ENCODE measurements at regions not wholly inside any gene's neighbourhood (a gene's known extent, or its start where the extent isn't known, plus 50 kb on each side); places are given as distances from the start of the nearest gene placed in this dataset.

- intact Hi-C loops (cut with micrococcal nuclease), result no loop called here
- peaks cover 14% of the 10 kb centered on the region in 2 donors for H3K4me1 Mint-ChIP-seq
- WGBS (ENCODE audit: insufficient coverage), result no CpG with 5 or more reads among the region's 1 CpG
- Histone ChIP-seq H3K4me1 (ENCODE audit: control insufficient read depth, insufficient read depth, low read length) (no peaks in the 10 kb centered on the region), H3K27me3 (ENCODE audit: control insufficient read depth, insufficient read depth, low read length) (no peaks in the 10 kb centered on the region), H3K27ac (ENCODE audit: low read length) (no peak overlapping the region), H3K9me3 (ENCODE audit: control insufficient read depth, insufficient read depth, low read length) (no peaks in the 10 kb centered on the region), H3K36me3 (ENCODE audit: control insufficient read depth, insufficient read depth, low read length) (no peaks in the 10 kb centered on the region), H3K4me3 (ENCODE audit: low read length) (no peak overlapping the region)
- H3K4me3 Mint-ChIP-seq, result no peak overlapping the region
- H3K27ac Mint-ChIP-seq, result no peak overlapping the region
- TF ChIP-seq CTCF (IDR thresholded peaks at IDR 0.05), result no peak
- H3K27me3 Mint-ChIP-seq (ENCODE audit: low read depth in 2 of 2), result no peaks in the 10 kb centered on the region
- peaks cover 5% of the 10 kb centered on the region in 2 donors for H3K9me3 Mint-ChIP-seq
- no peaks in the 10 kb centered on the region for H3K36me3 Mint-ChIP-seq
- DNase-seq, result no peak
- ATAC-seq, result no peak
Observed at GRCh38 chr6:81979767-81980166, 227.3 kb upstream of the TENT5A start.

GRCh38 chr6:81979329-81979728 lies 226.8 kb upstream of the TENT5A start:
- Mint-ChIP-seq H3K4me1 (peaks cover 14% of the 10 kb centered on the region in 2 donors), H3K9me3 (peaks cover 5 to 6% of the 10 kb centered on the region in 2 donors), H3K4me3 (no peak overlapping the region), H3K27ac (no peak overlapping the region), H3K36me3 (no peaks in the 10 kb centered on the region), H3K27me3 (ENCODE audit: low read depth in 2 of 2) (no peaks in the 10 kb centered on the region)
- no peak overlapping the region for H3K4me3 ChIP-seq (ENCODE audit: low read length)
- H3K36me3 ChIP-seq (ENCODE audit: control insufficient read depth, insufficient read depth, low read length), result no peaks in the 10 kb centered on the region
- H3K27me3 ChIP-seq (ENCODE audit: control insufficient read depth, insufficient read depth, low read length), result no peaks in the 10 kb centered on the region
- H3K27ac ChIP-seq (ENCODE audit: low read length), result no peak overlapping the region
- intact Hi-C loops (cut with micrococcal nuclease), result no loop called here
- H3K9me3 ChIP-seq (ENCODE audit: control insufficient read depth, insufficient read depth, low read length), result no peaks in the 10 kb centered on the region
- no peaks in the 10 kb centered on the region for H3K4me1 ChIP-seq (ENCODE audit: control insufficient read depth, insufficient read depth, low read length)
- ATAC-seq (no peak), DNase-seq (no peak)
- TF ChIP-seq CTCF (IDR thresholded peaks at IDR 0.05), result no peak

GRCh38 chr6:81978230-81978629 lies 225.7 kb upstream of the TENT5A start:
- DNase-seq, result no peak
- Mint-ChIP-seq H3K4me1 (peaks cover 14% of the 10 kb centered on the region in 2 donors), H3K27ac (no peak overlapping the region), H3K9me3 (peaks cover 5 to 7% of the 10 kb centered on the region in 2 donors), H3K27me3 (ENCODE audit: low read depth in 2 of 2) (no peaks in the 10 kb centered on the region), H3K36me3 (no peaks in the 10 kb centered on the region), H3K4me3 (no peak overlapping the region)
- no peak overlapping the region for H3K4me3 ChIP-seq (ENCODE audit: low read length)
- no peak overlapping the region for H3K27ac ChIP-seq (ENCODE audit: low read length)
- TF ChIP-seq CTCF (IDR thresholded peaks at IDR 0.05), result no peak
- no peaks in the 10 kb centered on the region for H3K9me3 ChIP-seq (ENCODE audit: control insufficient read depth, insufficient read depth, low read length)
- ATAC-seq, result no peak
- no peaks in the 10 kb centered on the region for H3K27me3 ChIP-seq (ENCODE audit: control insufficient read depth, insufficient read depth, low read length)
- 77% methylated on average over 3 of the region's 3 CpGs for WGBS (ENCODE audit: insufficient coverage)
- intact Hi-C loops (cut with micrococcal nuclease), result no loop called here
- no peaks in the 10 kb centered on the region for H3K4me1 ChIP-seq (ENCODE audit: control insufficient read depth, insufficient read depth, low read length)
- no peaks in the 10 kb centered on the region for H3K36me3 ChIP-seq (ENCODE audit: control insufficient read depth, insufficient read depth, low read length)

GRCh38 chr6:81977486-81977885 lies 225.0 kb upstream of the TENT5A start:
- TF ChIP-seq CTCF (IDR thresholded peaks at IDR 0.05), result no peak
- intact Hi-C loops (cut with micrococcal nuclease), result no loop called here
- no peaks in the 10 kb centered on the region for H3K36me3 Mint-ChIP-seq
- no peaks in the 10 kb centered on the region for H3K36me3 ChIP-seq (ENCODE audit: control insufficient read depth, insufficient read depth, low read length)
- H3K9me3 ChIP-seq (ENCODE audit: control insufficient read depth, insufficient read depth, low read length), result no peaks in the 10 kb centered on the region
- no peak overlapping the region for H3K4me3 Mint-ChIP-seq
- DNase-seq, result no peak
- H3K27ac Mint-ChIP-seq, result no peak overlapping the region
- no peak overlapping the region for H3K27ac ChIP-seq (ENCODE audit: low read length)
- no peak for ATAC-seq
- no peaks in the 10 kb centered on the region for H3K27me3 Mint-ChIP-seq (ENCODE audit: low read depth in 2 of 2)
- peaks cover 9 to 10% of the 10 kb centered on the region in 2 donors for H3K9me3 Mint-ChIP-seq
- WGBS (ENCODE audit: insufficient coverage), result 56% methylated on average over 1 of the region's 2 CpGs
- H3K4me3 ChIP-seq (ENCODE audit: low read length), result no peak overlapping the region
- H3K27me3 ChIP-seq (ENCODE audit: control insufficient read depth, insufficient read depth, low read length), result no peaks in the 10 kb centered on the region
- no peaks in the 10 kb centered on the region for H3K4me1 ChIP-seq (ENCODE audit: control insufficient read depth, insufficient read depth, low read length)
- peaks cover 14% of the 10 kb centered on the region in 2 donors for H3K4me1 Mint-ChIP-seq
